GM18858 (cell line): ENCODE measurements at regions not wholly inside any gene's neighbourhood (a gene's known extent, or its start where the extent isn't known, plus 50 kb on each side); places are given as distances from the start of the nearest gene placed in this dataset.
A peak's percentile ranks its signal among the peaks of the same experiment; 100 is the strongest.

ENCODE experiments used
- ATAC-seq: cut with Tn5 transposase; IDR thresholded peaks from one replicate; pipeline ENCODE4 v1.9.1; 2021; ENCODE audit not compliant: unreplicated experiment

DNA sequence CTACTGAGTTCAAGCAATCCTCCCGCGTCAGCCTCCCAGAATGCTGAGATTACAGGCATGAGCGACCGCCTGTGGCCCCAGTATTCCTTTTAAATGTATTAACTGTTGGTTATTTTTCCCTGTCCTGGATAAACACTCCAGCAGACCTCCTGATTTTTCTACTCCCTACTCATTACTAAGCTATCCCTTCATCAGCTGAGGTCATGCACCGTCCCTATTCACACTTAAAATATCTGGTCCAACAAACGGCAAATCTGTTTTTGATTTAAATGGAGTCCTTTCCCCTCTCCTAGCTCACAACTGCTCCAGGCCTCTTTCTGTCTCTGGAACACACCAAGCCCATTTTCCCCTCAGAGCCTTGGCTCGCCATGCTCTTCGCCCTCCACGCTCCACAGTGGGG is 1003.3 kb upstream of the TMEM132C start:
- no peak for ATAC-seq

DNA sequence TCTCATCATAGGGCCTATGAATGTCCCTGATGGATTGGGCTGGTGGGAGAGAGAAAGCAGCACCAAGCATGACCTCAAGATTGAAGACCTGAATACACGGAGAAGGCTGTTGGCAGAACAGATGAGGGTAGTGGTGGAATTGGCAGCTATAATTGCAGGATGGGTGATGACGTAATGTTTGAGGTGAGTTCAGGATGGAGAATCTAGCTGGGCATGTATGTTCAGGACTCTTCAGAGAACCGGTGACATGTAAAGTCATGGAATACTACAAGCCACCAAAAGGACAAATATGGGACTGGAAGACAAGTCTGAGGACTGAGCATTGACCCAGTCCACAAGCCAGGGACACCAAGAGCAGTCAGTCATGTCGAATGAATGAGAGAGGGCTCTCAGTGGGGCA is 999.8 kb upstream of the TMEM132C start:
- ATAC-seq = no peak

DNA sequence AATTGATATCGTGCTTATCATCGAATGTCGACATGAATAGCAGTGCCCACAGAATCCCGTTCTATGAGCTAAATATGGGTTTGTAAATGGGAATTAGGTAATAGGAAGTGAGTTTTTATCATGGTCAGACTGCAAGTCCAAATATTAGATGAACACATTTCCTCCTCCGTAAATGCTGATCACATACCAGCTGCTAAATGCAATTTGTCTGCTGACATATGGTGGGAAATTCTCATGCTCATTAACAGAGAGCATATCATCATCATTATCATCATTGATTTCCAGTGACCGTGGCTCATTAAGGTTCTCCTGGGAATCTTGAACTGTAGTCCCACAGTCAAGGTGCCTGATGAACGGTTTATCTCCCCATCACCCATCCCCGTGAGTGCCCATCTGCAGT is 998.8 kb upstream of the TMEM132C start:
- ATAC-seq = no peak

DNA sequence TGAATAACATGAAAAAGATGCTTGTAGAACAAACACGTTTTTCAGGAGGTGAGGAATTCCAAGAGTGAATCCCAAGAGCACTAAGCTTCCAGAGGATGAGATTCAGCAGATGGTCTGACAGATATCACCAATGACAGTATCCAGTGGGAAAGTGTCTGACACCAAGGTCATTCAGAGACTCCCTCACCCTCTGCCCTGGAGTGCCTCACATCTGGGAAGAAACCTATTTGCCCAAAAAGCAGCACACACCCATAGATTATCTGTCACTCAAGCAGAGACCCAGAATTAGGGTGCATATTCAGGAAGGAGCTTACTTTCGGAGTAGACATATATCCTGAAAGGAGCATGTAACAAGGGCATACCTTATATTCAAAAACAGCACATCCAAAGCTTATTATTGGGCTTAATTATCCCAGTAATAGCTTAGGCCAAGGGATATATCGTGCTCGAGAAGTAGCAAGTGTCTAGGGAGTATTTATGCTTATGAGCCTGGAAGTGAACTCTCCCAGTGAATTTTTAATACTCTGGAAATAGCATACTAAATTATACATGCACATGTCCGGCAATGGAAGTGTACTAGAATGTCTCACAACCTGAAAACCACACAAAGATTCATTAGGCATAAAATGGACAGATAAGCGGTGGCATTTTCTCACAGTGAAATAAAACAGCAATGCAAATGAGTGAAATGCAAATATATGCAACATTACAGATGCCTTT is 998.1 kb upstream of the TMEM132C start:
- ATAC-seq = no peak

DNA sequence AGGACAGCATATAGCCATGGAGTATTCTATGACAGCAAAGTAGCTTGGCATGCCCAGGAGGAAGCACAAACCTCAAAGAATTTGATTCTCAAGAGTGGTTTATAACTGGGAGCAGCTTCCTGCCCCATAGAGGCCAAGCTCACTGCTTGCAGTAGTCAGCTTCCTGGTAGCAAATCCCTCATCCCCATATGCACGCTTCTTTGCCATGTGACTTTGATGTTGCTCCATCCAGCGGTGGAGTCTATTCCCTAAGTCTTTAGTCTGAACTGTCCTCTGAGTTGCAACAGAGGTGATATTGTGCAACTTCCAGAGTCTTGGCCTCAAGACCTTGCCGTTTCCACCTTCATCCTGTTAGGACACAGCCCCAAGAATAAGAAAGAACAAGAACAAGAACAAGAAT is 996.8 kb upstream of the TMEM132C start:
- no peak for ATAC-seq

DNA sequence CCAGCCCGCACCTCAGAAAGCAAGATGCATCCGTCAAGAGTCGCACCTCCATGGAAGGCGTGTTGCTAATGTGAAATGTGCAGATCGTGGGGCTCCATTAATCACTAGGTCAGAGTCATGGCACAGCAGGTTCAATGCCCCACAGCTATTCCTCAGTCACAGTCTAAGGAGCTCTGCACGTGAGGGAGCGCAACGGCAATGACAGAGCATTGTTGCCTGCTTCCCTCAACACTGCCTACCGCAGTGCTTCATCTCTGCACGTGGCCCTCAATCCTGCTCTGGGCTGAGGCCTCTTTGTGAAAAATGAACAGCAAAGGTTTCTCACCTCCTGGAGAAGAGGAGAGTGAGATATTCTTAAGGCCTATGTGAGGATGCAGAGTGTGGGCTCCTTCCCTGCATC is 995.2 kb upstream of the TMEM132C start:
- ATAC-seq = no peak

DNA sequence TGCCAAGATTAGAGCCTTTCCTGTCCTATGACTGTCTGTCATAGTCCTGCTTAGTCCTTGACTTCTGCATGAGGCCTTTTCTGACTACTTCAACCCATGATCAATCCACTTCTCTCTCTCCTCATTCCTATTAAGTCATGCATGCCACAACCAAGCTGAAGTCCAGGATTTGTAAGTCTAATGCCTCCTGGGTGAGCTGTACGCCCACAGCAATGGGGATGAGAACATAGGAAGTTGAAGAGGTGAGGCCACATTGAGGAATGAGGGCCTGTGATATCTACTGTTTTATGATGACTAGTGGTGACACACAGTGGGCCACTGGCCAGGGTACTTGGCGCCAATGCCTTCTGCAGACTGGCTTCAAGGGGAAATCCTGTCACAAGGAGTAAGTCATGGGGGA is 994.1 kb upstream of the TMEM132C start:
- ATAC-seq = no peak

DNA sequence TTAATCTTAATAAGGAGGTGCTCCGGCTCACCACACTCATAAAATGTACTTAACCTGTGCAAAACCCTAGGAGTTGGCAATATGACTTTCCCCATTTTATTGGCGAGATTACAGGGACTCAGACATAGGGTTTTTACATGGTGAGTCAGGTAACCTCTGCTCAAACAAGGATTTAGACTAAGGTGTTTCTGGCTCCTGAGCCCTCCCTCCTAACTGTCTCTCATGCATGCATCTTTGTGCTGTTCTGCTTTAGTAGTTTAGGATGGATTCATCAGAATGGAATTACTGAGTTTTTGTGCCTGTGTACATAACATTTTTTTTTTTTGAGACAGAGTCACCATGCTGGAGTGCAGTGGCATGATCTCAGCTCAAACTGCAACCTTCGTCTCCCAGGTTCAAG is 993.3 kb upstream of the TMEM132C start:
- ATAC-seq = no peak

DNA sequence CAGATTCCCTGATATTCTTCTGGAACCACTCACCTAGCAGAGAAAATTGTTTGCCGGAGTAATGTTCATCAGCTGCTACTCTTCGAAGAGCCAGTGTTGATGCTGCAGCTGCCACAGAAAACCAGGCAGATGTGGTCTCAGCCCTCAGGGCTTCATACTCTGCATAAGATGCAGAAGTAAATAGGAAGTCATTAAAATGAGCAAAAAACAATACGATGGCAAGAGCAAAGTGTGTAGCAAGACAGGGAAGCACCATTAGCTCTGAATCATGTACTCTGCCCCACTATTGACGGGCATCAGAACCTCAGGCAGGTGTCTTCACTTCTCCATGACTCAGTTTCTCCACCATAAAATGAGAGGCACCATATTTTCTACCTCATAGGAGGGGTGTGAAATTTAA is 991.6 kb upstream of the TMEM132C start:
- ATAC-seq = no peak

DNA sequence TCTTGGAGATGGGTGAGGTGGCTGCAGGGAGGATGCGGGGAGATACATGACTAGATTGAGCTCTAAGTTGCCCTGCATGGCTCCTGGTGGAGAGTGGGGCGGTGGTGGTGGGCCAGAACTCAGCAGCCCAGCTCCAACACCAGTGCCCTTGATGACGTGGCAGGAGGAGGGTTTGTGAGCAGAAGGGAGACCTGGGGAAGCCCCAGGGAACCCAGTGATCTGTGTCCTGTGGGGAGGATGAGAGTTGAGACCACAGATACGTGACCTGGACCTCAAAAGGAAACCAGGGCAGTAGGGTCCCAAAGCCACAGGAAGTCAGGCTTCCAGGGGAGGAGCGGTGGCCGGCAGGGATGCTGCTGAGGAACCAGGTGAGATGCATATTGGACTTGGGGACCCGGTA is 989.1 kb upstream of the TMEM132C start:
- ATAC-seq = peak; percentile 67

DNA sequence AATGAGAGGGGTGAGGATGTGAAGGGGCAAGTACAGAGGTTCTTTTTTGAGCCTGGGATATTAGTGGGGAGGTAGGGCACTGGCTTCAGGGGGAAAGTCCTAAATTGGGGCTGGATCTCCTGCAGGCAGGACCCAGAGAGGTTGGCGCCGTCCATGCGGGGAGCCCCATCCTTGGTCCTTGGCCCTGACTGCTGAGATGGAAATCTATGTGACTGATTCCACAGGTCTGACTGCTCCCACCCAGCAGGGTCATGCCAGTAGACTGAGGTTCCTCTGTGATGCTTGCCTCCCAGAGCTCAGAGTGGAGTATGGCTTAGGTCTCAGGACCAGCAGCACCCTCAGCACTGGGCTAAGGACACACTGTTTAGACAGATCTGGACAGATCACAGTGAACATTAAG is 988.6 kb upstream of the TMEM132C start:
- ATAC-seq = no peak

DNA sequence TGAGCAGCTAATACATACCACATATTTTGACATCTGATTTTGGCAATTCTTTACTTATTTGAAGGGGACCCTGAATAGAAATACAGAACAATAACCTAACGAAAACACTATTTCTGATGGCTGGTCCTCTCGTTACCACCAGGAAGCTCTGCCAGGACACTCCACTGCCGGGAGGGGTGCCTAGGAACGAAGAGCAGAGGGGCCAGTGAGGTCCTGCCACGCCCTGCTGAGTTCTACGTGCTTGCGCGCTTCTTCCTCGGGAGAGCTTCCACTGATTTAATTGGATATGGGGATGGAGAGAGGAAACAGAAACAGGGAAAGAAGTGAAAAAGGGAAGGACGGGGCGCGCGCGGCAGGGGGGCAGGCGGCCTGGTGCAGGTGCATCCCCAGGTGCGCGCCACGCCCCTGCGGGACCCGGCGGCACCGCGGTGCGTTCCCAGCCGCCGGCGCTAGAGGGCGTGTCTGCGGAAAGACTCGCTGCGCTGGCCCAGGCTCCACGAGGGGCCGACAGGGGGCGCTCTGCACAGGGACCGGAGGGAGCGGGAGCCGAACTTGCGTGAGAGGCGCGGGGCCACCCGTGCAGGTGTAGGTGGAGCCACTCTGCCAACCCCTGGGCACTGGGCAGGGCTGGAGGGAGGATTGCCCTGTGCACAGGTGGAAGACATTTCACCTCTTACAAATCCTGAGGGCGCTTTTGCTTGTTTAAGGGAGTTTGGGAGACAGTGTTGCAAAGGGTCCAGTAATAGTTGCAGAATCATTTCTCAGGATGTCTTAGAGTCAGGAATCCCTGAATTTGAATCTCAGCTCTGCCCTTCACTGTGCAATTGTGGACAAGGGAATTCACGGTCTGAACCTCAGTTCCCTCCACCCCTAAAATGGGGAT is 986.3 kb upstream of the TMEM132C start:
- ATAC-seq = peak; percentile 51

DNA sequence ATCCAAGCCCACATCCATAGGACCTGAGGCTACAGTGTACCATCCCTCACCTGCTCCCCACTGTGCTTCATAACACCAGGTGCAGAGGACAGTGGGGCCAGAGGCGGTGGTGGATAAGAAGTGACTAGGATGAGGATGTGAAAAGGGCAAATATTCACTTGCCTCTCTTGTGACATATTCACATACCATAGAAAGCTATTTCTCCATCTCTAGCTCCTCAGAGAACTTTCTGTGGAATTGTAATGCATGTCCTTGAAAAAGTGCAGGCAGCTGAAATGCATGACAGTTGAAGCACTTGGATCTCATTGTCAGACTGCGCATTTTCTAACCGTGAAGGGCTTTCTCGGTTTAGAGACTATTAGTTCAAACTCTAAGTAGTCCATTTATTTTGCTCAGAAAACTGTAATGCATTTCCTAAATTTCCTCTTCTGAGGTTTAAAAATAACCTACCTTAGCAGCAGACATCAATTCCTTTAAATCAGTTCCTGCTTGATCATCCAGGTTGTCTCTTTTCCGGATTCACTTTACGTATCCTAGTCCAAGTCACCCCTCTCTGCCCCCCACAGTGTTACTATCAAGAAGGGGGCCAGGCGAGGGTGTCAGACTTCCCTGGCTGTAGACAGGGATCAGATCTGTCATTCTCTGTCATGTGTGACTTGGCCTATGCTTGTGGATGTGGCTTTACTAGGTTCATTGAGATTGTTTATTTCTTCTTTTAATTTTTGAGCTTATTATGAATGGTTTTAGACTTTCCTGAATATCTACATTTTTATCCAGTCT is 984.0 kb upstream of the TMEM132C start:
- no peak for ATAC-seq

DNA sequence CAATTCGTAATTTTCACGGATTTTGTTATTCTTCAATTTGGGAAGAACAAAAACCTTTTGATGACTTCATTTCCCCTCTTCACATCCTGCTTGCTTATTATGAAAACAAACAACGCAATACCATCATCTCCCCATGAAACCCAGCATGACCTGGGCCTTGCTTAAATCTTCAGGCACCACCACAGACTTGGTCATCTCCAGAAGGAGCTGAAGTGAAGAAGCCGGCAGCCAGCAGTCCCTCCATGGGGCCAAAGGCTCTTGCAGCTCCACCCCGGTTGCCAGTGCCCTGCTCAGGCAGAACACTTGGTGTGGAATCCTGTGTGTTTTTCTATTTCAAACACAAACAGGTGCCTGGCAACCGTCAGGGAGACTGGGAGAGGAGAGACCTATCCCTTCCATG is 982.9 kb upstream of the TMEM132C start:
- no peak for ATAC-seq

DNA sequence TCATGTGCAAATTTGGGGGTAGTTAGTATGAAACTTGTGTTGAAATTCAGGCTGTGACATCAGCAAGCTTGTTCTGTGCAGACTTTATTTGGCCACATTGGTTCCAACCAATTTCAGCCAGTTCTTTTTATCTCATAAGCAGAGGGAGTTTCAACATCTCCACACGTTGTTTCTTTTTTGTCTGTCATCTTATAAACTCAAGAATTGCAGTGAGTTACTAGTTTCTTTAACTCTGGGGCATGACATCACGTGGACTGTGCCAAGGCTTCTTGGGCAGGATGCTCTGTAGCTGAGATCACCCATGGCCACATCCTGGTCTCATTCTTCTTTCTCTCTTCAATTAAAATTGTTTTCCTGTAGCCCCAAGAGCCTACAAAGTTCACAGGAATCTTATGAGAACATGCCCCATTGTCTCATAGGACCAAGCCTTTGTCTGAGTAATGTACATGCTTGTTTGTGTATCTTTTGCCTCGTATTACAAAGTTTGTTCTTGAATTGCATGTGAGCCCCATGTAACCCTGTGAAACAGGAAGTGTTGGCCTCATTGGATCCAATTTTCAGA is 982.0 kb upstream of the TMEM132C start:
- no peak for ATAC-seq

DNA sequence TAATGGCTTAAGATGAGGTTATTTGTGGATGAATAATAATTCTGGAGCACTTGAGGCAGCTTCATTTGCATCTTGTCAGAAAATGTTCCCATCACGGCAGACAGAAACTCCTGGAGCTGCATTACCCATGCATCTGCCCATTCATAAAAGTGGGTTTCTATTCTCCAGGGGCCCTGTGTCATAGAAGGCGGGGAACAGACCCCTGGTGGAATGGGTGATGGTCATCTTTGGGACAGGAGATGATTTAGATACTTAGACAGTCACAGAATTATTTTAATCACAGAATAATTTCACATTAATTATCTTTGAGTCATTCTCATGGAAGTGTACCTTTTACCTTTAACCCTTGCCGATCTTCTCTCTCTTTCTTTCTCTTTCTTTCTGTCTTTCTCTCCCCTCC is 980.7 kb upstream of the TMEM132C start:
- no peak for ATAC-seq

DNA sequence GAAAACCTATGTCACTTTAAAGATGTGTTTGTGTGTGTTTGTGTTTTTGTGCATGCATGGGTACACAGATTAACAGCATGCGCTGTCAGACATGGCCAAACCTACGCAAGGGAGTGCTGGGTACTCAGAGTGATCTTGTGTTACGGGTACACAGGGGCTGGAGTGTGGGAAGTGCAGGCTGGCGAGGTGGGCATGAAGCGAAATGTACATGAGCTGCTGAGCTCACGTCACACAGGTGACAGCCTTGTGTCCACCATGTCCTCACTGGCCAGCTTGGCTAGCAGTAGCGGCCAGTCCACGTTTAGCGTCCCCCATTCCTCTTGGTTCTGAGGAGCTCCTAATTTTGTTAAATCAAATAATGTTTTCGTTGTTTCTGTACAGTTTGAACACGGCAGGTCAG is 979.7 kb upstream of the TMEM132C start:
- ATAC-seq = no peak

DNA sequence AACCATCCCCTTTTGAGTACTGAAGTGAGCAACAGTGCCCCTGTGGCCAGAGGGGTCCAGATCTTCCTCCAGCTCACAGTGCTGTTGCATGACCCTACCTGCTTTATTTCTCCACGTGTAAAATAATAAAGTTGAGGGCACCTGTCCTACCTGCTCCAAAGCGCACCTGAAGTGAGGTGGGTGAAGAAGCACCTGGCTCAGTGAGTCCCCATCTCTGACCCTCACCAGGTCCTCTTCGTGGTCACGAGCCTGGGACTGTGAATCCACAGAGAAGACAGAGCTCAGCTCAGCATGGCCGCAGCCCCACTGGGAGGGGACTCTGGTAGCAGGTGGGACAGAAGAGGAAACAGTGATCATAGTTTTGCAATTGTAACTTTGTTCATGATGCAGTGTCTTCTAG is 976.7 kb upstream of the TMEM132C start:
- no peak for ATAC-seq

DNA sequence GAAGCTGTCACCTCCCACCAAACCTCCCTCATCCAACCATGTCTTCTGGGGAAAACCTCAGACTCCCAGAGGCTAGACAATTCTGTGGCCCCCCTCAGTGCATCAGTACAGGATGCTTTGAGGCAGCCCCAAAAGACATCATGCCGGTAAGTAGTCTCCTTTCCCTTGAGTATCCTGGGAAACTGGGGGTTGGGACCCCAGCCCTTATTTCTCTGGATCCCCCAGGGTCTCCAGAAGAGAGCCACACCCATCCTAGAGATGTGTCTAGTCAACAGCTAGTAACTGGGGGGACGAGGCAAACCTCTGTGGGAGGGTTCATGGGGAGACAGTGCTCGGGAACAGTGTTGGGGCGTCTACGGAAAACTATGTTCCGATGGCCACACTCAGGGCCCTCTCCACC is 974.2 kb upstream of the TMEM132C start:
- no peak for ATAC-seq

DNA sequence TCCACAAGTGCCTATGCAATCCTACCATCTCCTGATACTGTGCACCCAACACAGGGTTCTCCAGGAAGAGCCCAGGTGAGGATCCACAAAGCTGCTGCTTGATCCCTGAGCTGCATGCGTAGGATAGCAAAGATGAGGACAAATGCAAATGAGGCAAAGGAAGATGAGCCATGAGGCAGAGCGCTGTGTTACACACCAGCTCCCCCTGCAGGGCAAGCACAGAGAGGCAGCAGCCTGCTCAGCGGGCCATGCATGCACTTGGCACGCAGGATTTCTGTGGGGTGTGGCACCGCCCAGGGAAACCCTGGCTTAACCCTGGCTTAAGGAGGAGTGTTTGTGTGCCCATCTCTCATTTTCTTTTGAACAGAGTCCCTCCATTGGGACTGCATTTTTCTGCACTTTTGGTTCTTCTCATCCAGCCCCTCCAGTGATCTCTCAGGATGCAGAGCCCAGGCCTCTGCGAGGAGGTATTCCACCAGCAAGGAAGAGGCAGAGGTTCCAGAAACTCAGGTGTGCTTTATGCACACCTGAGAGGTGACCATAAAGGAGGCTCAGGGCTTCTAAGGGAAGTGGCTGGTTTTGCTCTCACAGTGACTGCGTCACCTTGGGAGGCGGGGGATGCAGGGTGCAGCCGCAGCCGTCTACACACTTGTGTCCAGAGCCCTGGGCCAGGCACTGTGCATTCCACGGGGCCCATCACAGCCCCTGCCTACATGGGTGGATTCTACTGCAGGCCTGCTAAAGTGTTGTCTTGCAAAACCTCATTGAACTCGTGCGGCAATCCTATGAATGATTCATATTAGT is 973.3 kb upstream of the TMEM132C start:
- peak; percentile 51 for ATAC-seq
